MCF 10A (cell line): ENCODE measurements at regions not wholly inside any gene's neighbourhood (a gene's known extent, or its start where the extent isn't known, plus 50 kb on each side); places are given as distances from the start of the nearest gene placed in this dataset.

Experiments used
- BruUV-seq: library from RNA; stranded (reverse); fragments of 400-500 nt; replicated peaks from 2 replicates; lab custom pipeline; 2021; lab: Mats Ljungman, UMichigan
- CTCF ChIA-PET: fragments of 300-600 bp; sonication (Branson Sonifier 250); formaldehyde crosslinking; extraction: SDS; loops from one replicate; lab custom pipeline; 2021; ENCODE audit warnings: antibody characterized with exemption, inconsistent platforms; lab: Yijun Ruan, JAX
- POLR2A ChIA-PET: fragments of 300-600, 350-650 bp; sonication (Branson Sonifier 250); formaldehyde crosslinking; extraction: SDS; loops from one replicate; lab custom pipeline; 2020; ENCODE audit warnings: antibody characterized with exemption, inconsistent platforms; lab: Yijun Ruan, JAX
- DNase-seq: peaks from one replicate; pipeline ENCODE4 v3.0.0-alpha.2; 2018; ENCODE audit not compliant: unreplicated experiment
- H3K27ac Mint-ChIP-seq: one replicate; pipeline ENCODE4 v1.8.0; 2022; ENCODE audit warnings: mild to moderate bottlenecking, low read depth, mixed read lengths; ENCODE audit not compliant: unreplicated experiment
- H3K27me3 Mint-ChIP-seq: one replicate; pipeline ENCODE4 v1.8.0; 2022; ENCODE audit warnings: mixed read lengths; ENCODE audit not compliant: insufficient read depth, unreplicated experiment
- H3K36me3 Mint-ChIP-seq: one replicate; pipeline ENCODE4 v1.8.0; 2022; ENCODE audit warnings: mild to moderate bottlenecking, moderate library complexity, mixed read lengths; ENCODE audit not compliant: insufficient read depth, unreplicated experiment
- H3K4me1 Mint-ChIP-seq: one replicate; pipeline ENCODE4 v1.8.0; 2022; ENCODE audit warnings: mixed read lengths; ENCODE audit not compliant: insufficient read depth, unreplicated experiment
- H3K4me3 Mint-ChIP-seq: one replicate; pipeline ENCODE4 v1.8.0; 2022; ENCODE audit warnings: mild to moderate bottlenecking, moderate library complexity, mixed read lengths; ENCODE audit not compliant: unreplicated experiment
- H3K9me3 Mint-ChIP-seq: one replicate; pipeline ENCODE4 v1.8.0; 2022; ENCODE audit warnings: mixed read lengths; ENCODE audit not compliant: unreplicated experiment
- intact Hi-C: fragments of 100-400 bp; cut with micrococcal nuclease; formaldehyde crosslinking; loops from 2 replicates; pipeline ENCODE4 v1.14.1; 2022
- TF ChIP-seq, protein P1 (sequence below): fragments of 200-600 bp; IDR thresholded peaks from one replicate; pipeline ENCODE4 v1.8.0; 2022; ENCODE audit warnings: antibody characterized with exemption, mild to moderate bottlenecking; ENCODE audit not compliant: unreplicated experiment

DNA sequence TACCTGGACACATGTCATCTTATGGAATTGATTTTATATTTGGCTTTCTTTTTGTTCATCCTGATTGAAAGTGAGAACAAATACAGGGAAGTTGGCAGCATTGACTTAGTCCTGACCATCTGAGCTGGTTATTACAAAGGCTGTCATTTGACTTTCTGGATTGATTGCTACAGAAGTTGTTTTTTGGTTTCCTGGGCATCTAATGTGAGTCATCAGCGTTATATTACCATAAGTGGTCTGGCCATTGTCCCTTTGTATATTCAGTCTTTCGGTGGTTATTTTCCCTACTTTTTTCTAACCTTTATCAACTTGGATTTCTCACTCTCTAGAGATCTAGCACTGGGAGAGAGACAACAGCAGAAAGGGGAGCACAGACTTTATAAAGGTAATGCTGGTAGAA, 1646.5 kb downstream of the MRPL39 start:
- TF ChIP-seq, protein P1, sequence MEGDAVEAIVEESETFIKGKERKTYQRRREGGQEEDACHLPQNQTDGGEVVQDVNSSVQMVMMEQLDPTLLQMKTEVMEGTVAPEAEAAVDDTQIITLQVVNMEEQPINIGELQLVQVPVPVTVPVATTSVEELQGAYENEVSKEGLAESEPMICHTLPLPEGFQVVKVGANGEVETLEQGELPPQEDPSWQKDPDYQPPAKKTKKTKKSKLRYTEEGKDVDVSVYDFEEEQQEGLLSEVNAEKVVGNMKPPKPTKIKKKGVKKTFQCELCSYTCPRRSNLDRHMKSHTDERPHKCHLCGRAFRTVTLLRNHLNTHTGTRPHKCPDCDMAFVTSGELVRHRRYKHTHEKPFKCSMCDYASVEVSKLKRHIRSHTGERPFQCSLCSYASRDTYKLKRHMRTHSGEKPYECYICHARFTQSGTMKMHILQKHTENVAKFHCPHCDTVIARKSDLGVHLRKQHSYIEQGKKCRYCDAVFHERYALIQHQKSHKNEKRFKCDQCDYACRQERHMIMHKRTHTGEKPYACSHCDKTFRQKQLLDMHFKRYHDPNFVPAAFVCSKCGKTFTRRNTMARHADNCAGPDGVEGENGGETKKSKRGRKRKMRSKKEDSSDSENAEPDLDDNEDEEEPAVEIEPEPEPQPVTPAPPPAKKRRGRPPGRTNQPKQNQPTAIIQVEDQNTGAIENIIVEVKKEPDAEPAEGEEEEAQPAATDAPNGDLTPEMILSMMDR, result no peak
- Mint-ChIP-seq H3K9me3 (no peaks in the 10 kb centered on the region), H3K36me3 (no peaks in the 10 kb centered on the region), H3K27me3 (no peaks in the 10 kb centered on the region), H3K4me3 (no peak overlapping the region), H3K4me1 (peaks cover 18% of the 10 kb centered on the region), H3K27ac (no peak overlapping the region)
- ChIA-PET CTCF (interaction anchor here (0.7 to 1.0 kb wide), 2 partner anchors 8 to 202 kb away, joined by 3 read pairs; no protein-coding TSS in a partner anchor), POLR2A (interaction anchor here (0.7 to 1.0 kb wide), 2 partner anchors 58 to 1114 kb away, joined by 3 read pairs; no protein-coding TSS in a partner anchor)
- peak; percentile 43 for DNase-seq
- intact Hi-C loops, result no loop called here
- no TSS peak for BruUV-seq

DNA sequence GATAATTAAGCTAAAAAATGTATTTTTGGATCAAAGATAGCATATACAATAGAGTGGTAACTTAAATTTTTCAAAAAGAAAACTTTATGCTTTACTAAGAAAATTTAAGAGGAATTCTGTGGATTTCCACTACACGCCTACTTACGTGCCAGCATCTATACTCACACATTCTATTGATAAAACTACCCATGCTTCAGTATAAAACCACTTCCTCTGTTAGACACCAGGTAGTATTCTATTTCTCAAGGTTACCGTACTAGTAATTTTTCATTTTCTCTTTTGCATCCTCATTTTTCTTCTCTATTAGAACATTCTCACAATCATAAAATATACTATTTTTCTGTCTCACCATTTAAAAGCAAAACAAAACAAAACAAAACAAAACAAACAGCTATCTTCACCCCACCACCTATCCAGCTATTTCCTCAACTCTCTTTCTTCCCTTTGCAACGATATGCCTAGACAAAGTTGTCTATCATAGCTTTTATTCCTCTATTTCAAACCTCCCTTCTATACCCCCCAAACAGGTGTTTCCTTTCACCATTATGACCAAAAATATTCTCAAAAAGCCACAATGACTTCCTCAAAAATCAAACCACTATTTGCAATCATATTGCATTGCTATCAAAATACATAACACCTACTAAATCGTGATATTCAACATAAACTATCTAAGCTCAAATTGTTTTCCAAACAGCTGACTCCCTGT, 1652.0 kb downstream of the MRPL39 start:
- intact Hi-C loops, result no loop called here
- no peak overlapping the region for H3K4me3 Mint-ChIP-seq
- no peaks in the 10 kb centered on the region for H3K36me3 Mint-ChIP-seq
- TF ChIP-seq, protein P1, result no peak
- H3K27me3 Mint-ChIP-seq, result no peaks in the 10 kb centered on the region
- CTCF ChIA-PET, result interaction anchor here (0.5 to 0.6 kb wide), 2 partner anchors 642 to 1217 kb away, joined by 3 to 4 read pairs; no protein-coding TSS in a partner anchor
- H3K27ac Mint-ChIP-seq, result no peak overlapping the region
- POLR2A ChIA-PET, result no interaction called here
- no peak for DNase-seq
- no TSS peak for BruUV-seq
- peaks cover 7% of the 10 kb centered on the region for H3K4me1 Mint-ChIP-seq
- H3K9me3 Mint-ChIP-seq, result no peaks in the 10 kb centered on the region

DNA sequence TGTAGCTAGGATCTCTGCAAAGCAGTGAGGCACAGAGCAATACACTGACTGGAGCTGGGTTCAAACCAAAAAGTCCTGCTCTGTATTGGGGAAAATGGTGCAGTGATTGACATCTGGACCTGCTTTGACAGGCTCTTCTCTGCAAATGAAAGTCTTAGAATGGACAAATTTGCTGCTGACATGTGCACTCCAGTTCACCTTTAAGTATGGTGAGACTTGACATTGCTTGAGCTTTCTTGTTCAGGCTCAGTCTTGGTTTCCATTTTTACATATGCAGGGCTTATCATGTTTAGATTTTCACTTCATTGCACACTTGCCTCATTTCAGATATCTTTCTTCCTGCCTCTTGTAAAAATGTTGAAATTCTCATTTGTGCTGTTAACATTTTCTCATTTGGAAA, 1655.0 kb downstream of the MRPL39 start:
- Mint-ChIP-seq H3K27ac (no peak overlapping the region), H3K4me1 (peaks cover 3% of the 10 kb centered on the region), H3K9me3 (no peaks in the 10 kb centered on the region), H3K27me3 (no peaks in the 10 kb centered on the region), H3K36me3 (no peaks in the 10 kb centered on the region), H3K4me3 (no peak overlapping the region)
- BruUV-seq, result no TSS peak
- intact Hi-C loops, result no loop called here
- POLR2A ChIA-PET, result interaction anchor here (0.6 to 1.0 kb wide), 2 partner anchors 10 to 53 kb away, joined by 3 read pairs; no protein-coding TSS in a partner anchor
- CTCF ChIA-PET, result interaction anchor here (0.7 kb wide), 1 partner anchor 16 kb away, joined by 4 read pairs; no protein-coding TSS in a partner anchor
- TF ChIP-seq, protein P1, result no peak
- DNase-seq, result no peak

DNA sequence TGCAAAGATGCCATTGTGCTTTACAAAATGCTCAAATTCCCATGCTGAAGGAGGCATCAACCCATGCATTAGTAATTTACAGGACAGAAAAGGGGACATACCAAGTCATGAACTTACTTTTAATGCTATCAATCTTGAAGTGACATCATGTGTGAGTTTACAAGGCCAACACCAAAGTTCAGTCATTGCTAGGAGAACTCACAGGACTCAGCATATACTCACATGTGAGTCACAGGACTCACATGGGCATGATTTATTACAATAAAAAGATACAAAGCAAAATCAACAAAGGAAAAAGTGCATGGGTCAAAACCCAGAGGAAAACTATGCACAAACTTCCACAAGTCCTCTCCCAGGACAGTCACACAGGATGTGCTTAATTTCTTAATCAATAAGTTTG, 1656.0 kb downstream of the MRPL39 start:
- Mint-ChIP-seq H3K36me3 (no peaks in the 10 kb centered on the region), H3K27me3 (no peaks in the 10 kb centered on the region), H3K4me1 (no peaks in the 10 kb centered on the region), H3K9me3 (no peaks in the 10 kb centered on the region), H3K27ac (no peak overlapping the region), H3K4me3 (no peak overlapping the region)
- CTCF ChIA-PET, result no interaction called here
- TF ChIP-seq, protein P1, result no peak
- peak; percentile 38 for DNase-seq
- POLR2A ChIA-PET, result no interaction called here
- intact Hi-C loops, result no loop called here
- no TSS peak for BruUV-seq
